SK-N-SH (cell line): ENCODE measurements at regions not wholly inside any gene's neighbourhood (a gene's known extent, or its start where the extent isn't known, plus 50 kb on each side); places are given as distances from the start of the nearest gene placed in this dataset.

Experiments
- CTCF ChIA-PET: fragments of 300-600, 350-600 bp; formaldehyde crosslinking; extraction: SDS; loops from one replicate; lab custom pipeline; 2021; lab: Yijun Ruan, JAX
- POLR2A ChIA-PET: fragments of 350-600 bp; sonication (Branson Sonifier 250); formaldehyde crosslinking; extraction: SDS; loops from one replicate; lab custom pipeline; 2020; ENCODE audit warnings: antibody characterized with exemption, inconsistent platforms; lab: Yijun Ruan, JAX
- DNase-seq: peaks from one replicate; pipeline ENCODE4 v3.0.0; 2012
- H2AFZ ChIP-seq: fragments of 200-600 bp; sonication (generic); 2 replicates; pipeline ENCODE4 v1.8.1; 2016; ENCODE audit warnings: antibody characterized with exemption, mild to moderate bottlenecking, low read depth
- H3F3A ChIP-seq: fragments of 200-600 bp; sonication (generic); replicated peaks from 2 replicates; pipeline ENCODE3; 2016; ENCODE audit warnings: antibody characterized with exemption, mild to moderate bottlenecking; ENCODE audit not compliant: insufficient read depth
- H3K27ac ChIP-seq, 2 experiments: fragments of 200-500 bp in 1 of 2; fragments of 200-600 bp in 1 of 2; sonication (Bioruptor generic) in 1 of 2; sonication (generic), shearing (Covaris generic) in 1 of 2; 2 replicates each; pipeline versions ENCODE4 v1.5.1 to v1.6.1; 2014 to 2016; ENCODE audit warnings: low read depth in 2 of 2, inconsistent platforms in 1 of 2, low read length in 1 of 2, mild to moderate bottlenecking in 1 of 2, mixed read lengths in 1 of 2
- H3K27me3 ChIP-seq: fragments of 200-600 bp; sonication (generic), shearing (Covaris generic); 2 replicates; pipeline ENCODE4 v1.6.1; 2016; ENCODE audit warnings: mixed run types; ENCODE audit not compliant: insufficient read depth
- H3K36me3 ChIP-seq, 2 experiments: fragments of 200-500 bp in 1 of 2; fragments of 200-600 bp in 1 of 2; sonication (Bioruptor generic) in 1 of 2; sonication (generic) in 1 of 2; replicated peaks in 1 of 2; 2 replicates each; pipeline versions ENCODE3 to v1.5.1; 2014 to 2016; ENCODE audit warnings: low read length in 1 of 2, mild to moderate bottlenecking in 1 of 2; ENCODE audit not compliant: insufficient read depth in 2 of 2, control insufficient read depth in 1 of 2
- H3K4me1 ChIP-seq, 2 experiments: fragments of 200-500 bp in 1 of 2; fragments of 200-600 bp in 1 of 2; sonication (Bioruptor generic) in 1 of 2; sonication (generic), shearing (Covaris generic) in 1 of 2; 2 replicates each; pipeline versions ENCODE4 v1.5.1 to v1.6.1; 2014 to 2016; ENCODE audit warnings: low read depth in 1 of 2, low read length in 1 of 2, mixed run types in 1 of 2; ENCODE audit not compliant: insufficient read depth in 2 of 2, control insufficient read depth in 1 of 2
- H3K4me2 ChIP-seq: fragments of 200-600 bp; sonication (generic), shearing (Covaris generic); 2 replicates; pipeline ENCODE4 v1.6.1; 2017; ENCODE audit warnings: mixed run types
- H3K4me3 ChIP-seq, 2 experiments: fragments of 200-500 bp in 1 of 2; fragments of 200-600 bp in 1 of 2; sonication (Bioruptor generic) in 1 of 2; sonication (generic), shearing (Covaris generic) in 1 of 2; 2 replicates each; pipeline versions ENCODE4 v1.5.1 to v1.8.1; 2014 to 2016; ENCODE audit warnings: low read depth in 2 of 2, inconsistent platforms in 1 of 2, low read length in 1 of 2, mild to moderate bottlenecking in 1 of 2, mixed read lengths in 1 of 2, moderate library complexity in 1 of 2
- H3K79me2 ChIP-seq: fragments of 200-600 bp; sonication (generic); 2 replicates; pipeline ENCODE4 v1.8.1; 2017; ENCODE audit warnings: mild to moderate bottlenecking; ENCODE audit not compliant: insufficient read depth
- H3K9ac ChIP-seq: fragments of 200-600 bp; sonication (generic); 2 replicates; pipeline ENCODE4 v1.6.1; 2017; ENCODE audit warnings: mixed run types
- H3K9me2 ChIP-seq: fragments of 200-600 bp; sonication (generic); 2 replicates; pipeline ENCODE4 v1.6.1; 2017; ENCODE audit warnings: mixed run types
- H3K9me3 ChIP-seq: fragments of 200-600 bp; sonication (generic); 2 replicates; pipeline ENCODE4 v1.6.1; 2017; ENCODE audit warnings: mixed run types, mild to moderate bottlenecking, moderate library complexity
- H4K20me1 ChIP-seq: fragments of 200-600 bp; sonication (generic); 2 replicates; pipeline ENCODE4 v1.6.1; 2017; ENCODE audit warnings: mild to moderate bottlenecking, mixed run types; ENCODE audit not compliant: insufficient read depth
- CHD2 ChIP-seq: fragments of 150-350 bp; IDR thresholded peaks from 2 replicates; pipeline ENCODE4 v1.6.1; 2018; ENCODE audit warnings: low read length; ENCODE audit not compliant: partially characterized antibody
- EP300 ChIP-seq, 2 experiments: IDR thresholded peaks; 2 replicates each; pipeline versions ENCODE4 v1.4.0 to v1.6.1; 2012; ENCODE audit warnings: borderline replicate concordance in 1 of 2, low read depth in 1 of 2, low read length in 1 of 2
- FOXJ3 ChIP-seq: sonication (generic); formaldehyde crosslinking; IDR thresholded peaks from 2 replicates; pipeline ENCODE4 v1.5.1; 2020; ENCODE audit warnings: mild to moderate bottlenecking, missing genetic modification reagents
- GATA2 ChIP-seq: sonication (generic); formaldehyde crosslinking; IDR thresholded peaks from 2 replicates; pipeline ENCODE4 v1.5.0; 2020; ENCODE audit warnings: mild to moderate bottlenecking, missing genetic modification reagents
- IRF3 ChIP-seq: fragments of 150-350 bp; IDR thresholded peaks from 2 replicates; pipeline ENCODE4 v1.6.1; 2016; ENCODE audit warnings: mild to moderate bottlenecking, low read depth, low read length
- RCOR1 ChIP-seq: fragments of 150-350 bp; IDR thresholded peaks from 2 replicates; pipeline ENCODE4 v1.6.1; 2017; ENCODE audit warnings: antibody characterized with exemption, low read length
- RXRA ChIP-seq: IDR thresholded peaks from 2 replicates; pipeline ENCODE4 v1.4.0; 2012; ENCODE audit warnings: low read depth, mild to moderate bottlenecking, borderline replicate concordance
- SIN3A ChIP-seq: IDR thresholded peaks from 2 replicates; pipeline ENCODE4 v1.6.1; 2012; ENCODE audit warnings: low read depth, mild to moderate bottlenecking, low read length, moderate library complexity, borderline replicate concordance
- WGBS: methylation state at CpG from one replicate; pipeline ENCODE4 v1.1.6; 2017; ENCODE audit warnings: low lambda C conversion rate; 5-methylcytosine and 5-hydroxymethylcytosine counted together
- TF ChIP-seq, protein P1 (sequence below): IDR thresholded peaks from 2 replicates; pipeline ENCODE4; 2012
- TF ChIP-seq, protein P2 (sequence below): IDR thresholded peaks from 2 replicates; pipeline ENCODE4 v1.4.0; 2012; ENCODE audit warnings: low read depth, borderline replicate concordance
- TF ChIP-seq, protein P3 (sequence below): fragments of 200-600 bp; sonication (generic); IDR thresholded peaks from 2 replicates; pipeline ENCODE4 v1.6.1; 2017; ENCODE audit warnings: antibody characterized with exemption, mild to moderate bottlenecking, moderate library complexity

- H3K4me3 ChIP-seq: no peak overlapping the region
- H3K79me2 ChIP-seq: no peaks in the 10 kb centered on the region
- no peaks in the 10 kb centered on the region for H3F3A ChIP-seq
- no peaks in the 10 kb centered on the region for H4K20me1 ChIP-seq
- no peak overlapping the region for H3K4me2 ChIP-seq
- TF ChIP-seq, protein P1, sequence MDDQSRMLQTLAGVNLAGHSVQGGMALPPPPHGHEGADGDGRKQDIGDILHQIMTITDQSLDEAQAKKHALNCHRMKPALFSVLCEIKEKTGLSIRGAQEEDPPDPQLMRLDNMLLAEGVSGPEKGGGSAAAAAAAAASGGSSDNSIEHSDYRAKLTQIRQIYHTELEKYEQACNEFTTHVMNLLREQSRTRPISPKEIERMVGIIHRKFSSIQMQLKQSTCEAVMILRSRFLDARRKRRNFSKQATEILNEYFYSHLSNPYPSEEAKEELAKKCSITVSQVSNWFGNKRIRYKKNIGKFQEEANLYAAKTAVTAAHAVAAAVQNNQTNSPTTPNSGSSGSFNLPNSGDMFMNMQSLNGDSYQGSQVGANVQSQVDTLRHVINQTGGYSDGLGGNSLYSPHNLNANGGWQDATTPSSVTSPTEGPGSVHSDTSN: no peak
- TF ChIP-seq RXRA (no peak), CHD2 (no peak), GATA2 (no peak), SIN3A (no peak), IRF3 (no peak), RCOR1 (no peak), FOXJ3 (CRISPR knock-in tag) (no peak), EP300 (IDR thresholded peaks at IDR 0.05; ENCODE audit: borderline replicate concordance in 1 of 2, low read depth in 1 of 2, low read length in 1 of 2) (no peak)
- TF ChIP-seq, protein P2, sequence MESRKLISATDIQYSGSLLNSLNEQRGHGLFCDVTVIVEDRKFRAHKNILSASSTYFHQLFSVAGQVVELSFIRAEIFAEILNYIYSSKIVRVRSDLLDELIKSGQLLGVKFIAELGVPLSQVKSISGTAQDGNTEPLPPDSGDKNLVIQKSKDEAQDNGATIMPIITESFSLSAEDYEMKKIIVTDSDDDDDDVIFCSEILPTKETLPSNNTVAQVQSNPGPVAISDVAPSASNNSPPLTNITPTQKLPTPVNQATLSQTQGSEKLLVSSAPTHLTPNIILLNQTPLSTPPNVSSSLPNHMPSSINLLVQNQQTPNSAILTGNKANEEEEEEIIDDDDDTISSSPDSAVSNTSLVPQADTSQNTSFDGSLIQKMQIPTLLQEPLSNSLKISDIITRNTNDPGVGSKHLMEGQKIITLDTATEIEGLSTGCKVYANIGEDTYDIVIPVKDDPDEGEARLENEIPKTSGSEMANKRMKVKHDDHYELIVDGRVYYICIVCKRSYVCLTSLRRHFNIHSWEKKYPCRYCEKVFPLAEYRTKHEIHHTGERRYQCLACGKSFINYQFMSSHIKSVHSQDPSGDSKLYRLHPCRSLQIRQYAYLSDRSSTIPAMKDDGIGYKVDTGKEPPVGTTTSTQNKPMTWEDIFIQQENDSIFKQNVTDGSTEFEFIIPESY: no peak
- TF ChIP-seq, protein P3, sequence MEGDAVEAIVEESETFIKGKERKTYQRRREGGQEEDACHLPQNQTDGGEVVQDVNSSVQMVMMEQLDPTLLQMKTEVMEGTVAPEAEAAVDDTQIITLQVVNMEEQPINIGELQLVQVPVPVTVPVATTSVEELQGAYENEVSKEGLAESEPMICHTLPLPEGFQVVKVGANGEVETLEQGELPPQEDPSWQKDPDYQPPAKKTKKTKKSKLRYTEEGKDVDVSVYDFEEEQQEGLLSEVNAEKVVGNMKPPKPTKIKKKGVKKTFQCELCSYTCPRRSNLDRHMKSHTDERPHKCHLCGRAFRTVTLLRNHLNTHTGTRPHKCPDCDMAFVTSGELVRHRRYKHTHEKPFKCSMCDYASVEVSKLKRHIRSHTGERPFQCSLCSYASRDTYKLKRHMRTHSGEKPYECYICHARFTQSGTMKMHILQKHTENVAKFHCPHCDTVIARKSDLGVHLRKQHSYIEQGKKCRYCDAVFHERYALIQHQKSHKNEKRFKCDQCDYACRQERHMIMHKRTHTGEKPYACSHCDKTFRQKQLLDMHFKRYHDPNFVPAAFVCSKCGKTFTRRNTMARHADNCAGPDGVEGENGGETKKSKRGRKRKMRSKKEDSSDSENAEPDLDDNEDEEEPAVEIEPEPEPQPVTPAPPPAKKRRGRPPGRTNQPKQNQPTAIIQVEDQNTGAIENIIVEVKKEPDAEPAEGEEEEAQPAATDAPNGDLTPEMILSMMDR: no peak
- TF ChIP-seq, all 33 proteins: peak for 0
- Histone ChIP-seq H3K9me2 (no peaks in the 10 kb centered on the region), H3K9me3 (no peaks in the 10 kb centered on the region), H3K4me1 (no peaks in the 10 kb centered on the region; a peak in 1 of 4 replicates), H3K27ac (no peak overlapping the region), H3K9ac (no peak overlapping the region), H2AFZ (no peak overlapping the region), H3K27me3 (peaks cover 33% of the 10 kb centered on the region; the same call in 1 of the 2 replicates), H3K36me3 (no peaks in the 10 kb centered on the region)
- WGBS: 53% methylated on average over 30 of the region's 30 CpGs
- ChIA-PET CTCF (interaction anchor here (2.3 to 3.6 kb wide), 2 partner anchors 8 to 19 kb away, joined by 13 to 18 read pairs; no protein-coding TSS in a partner anchor), POLR2A (no interaction called here)
- DNase-seq: no peak
Observed at GRCh38 chr7:340979-341694, 51.2 kb downstream of the FOXL3 start.
